Epithelial cell of proximal tubule (primary cell): ENCODE measurements at regions not wholly inside any gene's neighbourhood (a gene's known extent, or its start where the extent isn't known, plus 50 kb on each side); places are given as distances from the start of the nearest gene placed in this dataset.
A peak's percentile ranks its signal among the peaks of the same experiment; 100 is the strongest.
"Not testable (repeated sequence)": the region's sequence is repeated elsewhere in the genome, so short reads cannot be mapped to it uniquely, and the experiment has no call there.

Source experiments
- DNase-seq: peaks from one replicate; pipeline ENCODE4 v3.0.0-alpha.2; 2011; ENCODE audit warnings: low read depth
- H3K4me3 ChIP-seq: 2 replicates; pipeline ENCODE4 v1.5.1; 2011; ENCODE audit warnings: low read depth, mild to moderate bottlenecking, low read length
- CTCF ChIP-seq: conservative IDR thresholded peaks from 2 replicates; pipeline ENCODE4 v1.5.1; 2012; ENCODE audit warnings: low read depth, mild to moderate bottlenecking, low read length

DNA sequence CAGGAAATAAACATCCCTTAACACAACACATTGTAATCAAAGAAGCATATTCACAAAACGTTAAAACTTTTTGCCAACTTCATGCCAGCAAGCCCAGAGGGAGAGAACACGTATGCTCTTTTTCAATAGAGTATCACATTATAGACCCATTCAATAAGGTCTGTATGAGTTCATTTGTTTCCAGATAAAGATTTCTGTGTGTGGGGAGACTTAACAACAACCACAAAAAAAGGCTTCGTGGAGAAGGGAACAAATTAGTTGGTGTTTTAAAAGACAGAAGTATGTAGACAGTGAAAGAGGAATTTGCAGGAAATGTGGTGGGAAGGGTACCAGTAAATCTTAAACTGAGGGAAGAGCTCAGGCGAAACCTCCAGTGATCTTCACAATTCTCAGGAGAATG, 103.4 kb downstream of the SPDYE17 start:
- H3K4me3 ChIP-seq, DNase-seq: not testable (repeated sequence)

DNA sequence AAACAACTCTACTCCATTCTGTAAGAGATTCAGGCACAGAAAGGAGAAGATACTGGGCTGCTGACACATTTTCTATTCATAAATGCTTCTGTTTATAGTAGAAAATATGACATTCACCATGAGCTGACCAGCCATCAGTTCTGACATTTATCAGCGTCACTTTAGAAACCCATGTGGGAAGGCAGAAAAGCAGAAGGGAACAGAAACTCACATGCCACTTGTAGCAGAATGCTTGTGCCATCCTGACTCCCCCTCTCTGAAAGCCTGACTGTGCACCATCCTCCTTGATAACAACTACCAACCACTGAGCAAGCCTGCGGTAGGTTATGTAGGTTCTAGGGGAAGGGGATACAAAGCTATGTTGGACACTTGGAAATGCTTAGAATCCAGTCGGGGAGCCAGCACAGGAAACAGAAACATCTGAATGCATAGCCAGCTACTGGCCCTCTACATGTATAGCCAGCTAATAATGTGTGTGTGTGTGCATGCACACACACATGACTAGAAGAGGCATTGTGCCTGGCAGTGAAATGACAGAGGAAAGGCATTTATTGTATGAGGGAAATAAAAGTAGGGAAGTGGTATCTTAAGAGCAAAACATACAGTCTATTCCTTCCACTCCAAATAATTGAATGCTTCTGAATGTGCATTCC, 104.3 kb downstream of the SPDYE17 start:
- not testable (repeated sequence) for DNase-seq, H3K4me3 ChIP-seq

DNA sequence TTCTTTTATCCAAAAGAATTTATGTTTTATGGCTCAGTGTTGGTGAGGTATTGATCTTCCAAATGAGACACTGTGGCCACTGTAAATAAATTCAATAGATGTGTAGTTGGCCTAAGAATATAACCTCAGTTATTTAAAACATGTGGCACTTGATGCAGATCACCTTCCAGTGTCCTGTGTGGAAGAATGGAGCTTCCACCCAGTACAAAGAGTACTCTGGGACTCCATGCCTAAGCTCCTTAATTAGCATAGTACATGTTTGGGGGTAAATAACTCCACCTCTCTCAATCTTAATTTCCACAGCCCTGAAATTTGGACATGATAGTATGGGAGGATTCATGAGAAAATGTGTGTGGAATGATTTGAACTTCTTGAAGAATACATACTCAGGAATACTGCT, 105.7 kb downstream of the SPDYE17 start:
- H3K4me3 ChIP-seq, DNase-seq: not testable (repeated sequence)

GRCh38 chr7:76924756-76925155, 107.4 kb downstream of the SPDYE17 start:
- DNase-seq, H3K4me3 ChIP-seq: not testable (repeated sequence)
- TF ChIP-seq CTCF, result peak; percentile 20

- not testable (repeated sequence) for H3K4me3 ChIP-seq, DNase-seq
Measured at GRCh38 chr7:76918619-76919018, 113.5 kb downstream of the SPDYE17 start.

DNA sequence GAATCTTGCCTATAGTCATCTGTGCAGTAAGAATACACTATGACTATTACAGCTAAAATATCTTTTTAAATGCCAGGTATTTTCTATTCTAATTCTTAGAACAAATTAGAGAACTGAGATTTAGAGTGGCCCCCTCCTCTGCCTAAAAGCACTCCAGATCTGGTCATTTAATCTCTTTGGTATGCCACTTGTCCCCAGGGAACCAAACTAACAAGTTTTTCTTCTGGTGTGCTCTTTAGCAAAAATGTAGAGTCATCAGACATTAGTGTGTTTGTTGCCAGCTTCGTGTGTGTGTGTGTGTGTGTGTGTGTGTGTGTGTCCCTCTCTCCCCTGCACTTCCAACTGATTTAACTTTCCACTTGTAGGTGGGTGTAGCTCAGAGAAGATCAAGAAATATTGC, 117.8 kb downstream of the SPDYE17 start:
- not testable (repeated sequence) for DNase-seq, H3K4me3 ChIP-seq

DNA sequence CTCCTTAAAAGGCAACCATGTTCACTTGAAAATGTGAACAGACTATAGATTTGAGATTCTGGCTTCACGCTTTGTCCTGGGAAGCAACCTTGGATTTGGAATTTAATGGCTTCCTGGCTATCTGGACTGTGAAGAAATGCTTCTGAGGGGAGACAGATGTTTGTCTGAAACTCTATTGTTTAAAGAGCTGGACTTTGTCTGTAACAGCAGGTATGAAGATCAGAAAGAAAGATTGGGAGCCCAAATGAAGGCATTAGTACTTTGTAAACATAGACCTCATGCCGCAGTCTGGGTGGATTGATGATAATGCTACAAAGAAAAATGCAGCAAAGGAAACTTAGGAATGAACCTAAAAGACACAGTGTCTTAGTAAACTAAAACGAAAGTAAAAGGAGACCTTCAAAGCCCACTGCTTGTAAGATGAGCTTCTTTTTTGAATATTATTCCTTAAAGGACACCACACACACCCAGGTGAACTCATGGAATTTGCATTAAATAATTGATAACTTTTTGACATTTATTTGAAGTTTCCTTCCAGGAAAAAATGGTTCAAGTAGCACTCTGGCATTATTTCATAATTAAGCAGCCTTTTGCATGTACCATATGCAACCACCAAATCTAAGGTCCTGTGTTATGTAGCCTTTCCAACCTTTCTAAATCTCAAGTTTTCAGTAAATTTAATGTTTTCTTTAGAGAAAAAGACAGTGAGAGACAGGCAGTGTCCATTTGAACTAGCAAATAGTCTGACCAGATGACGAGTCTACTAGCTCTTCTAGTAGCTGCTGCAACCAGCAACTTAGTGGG, 119.9 kb downstream of the SPDYE17 start:
- not testable (repeated sequence) for H3K4me3 ChIP-seq, DNase-seq

GRCh38 chr7:76904688-76905087, 127.5 kb downstream of the SPDYE17 start:
- H3K4me3 ChIP-seq, DNase-seq: not testable (repeated sequence)

- not testable (repeated sequence) for DNase-seq, H3K4me3 ChIP-seq
Measured at GRCh38 chr7:76901944-76902710, 130.0 kb downstream of the SPDYE17 start.

GRCh38 chr7:76898807-76899206, 133.4 kb downstream of the SPDYE17 start:
- DNase-seq, H3K4me3 ChIP-seq: not testable (repeated sequence)

DNA sequence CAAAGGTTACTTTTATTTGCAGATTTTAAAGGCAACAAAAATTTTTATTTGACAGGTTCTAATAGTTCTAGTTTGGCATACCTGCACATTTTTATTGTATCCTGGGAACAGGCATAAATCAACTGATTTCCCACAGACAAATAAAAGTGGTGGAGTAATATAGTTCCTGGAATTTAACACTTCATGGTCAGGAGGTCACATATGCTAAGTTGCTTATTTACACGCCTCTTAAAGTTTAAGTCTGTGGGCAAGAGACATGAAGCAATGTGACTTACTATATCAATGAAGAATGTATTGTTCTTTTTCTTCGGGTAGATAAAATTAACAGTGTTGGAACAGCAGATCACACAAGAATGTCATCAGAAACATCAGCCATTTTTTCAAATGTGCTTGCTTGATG, 135.2 kb downstream of the SPDYE17 start:
- not testable (repeated sequence) for H3K4me3 ChIP-seq, DNase-seq

DNA sequence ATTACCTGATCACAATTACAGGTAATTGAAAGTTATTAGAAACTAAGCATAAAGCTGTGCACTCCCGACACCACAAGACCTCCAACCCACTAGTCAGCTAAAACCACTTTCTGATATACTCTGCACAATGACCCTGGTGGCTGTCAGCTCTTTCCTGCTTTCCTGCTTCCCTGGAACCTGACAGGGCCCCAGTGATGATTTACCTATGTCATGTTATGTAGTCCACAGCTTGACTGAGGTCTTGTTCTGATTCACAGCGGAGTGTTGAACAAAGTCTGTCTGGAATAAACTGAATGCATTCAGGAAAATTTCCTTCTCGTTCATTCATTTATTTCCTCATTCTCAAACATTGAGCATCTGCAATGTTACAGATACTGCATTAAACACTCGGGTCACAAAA, 136.5 kb downstream of the SPDYE17 start:
- not testable (repeated sequence) for DNase-seq

GRCh38 chr7:76891771-76892170, 140.4 kb downstream of the SPDYE17 start:
- H3K4me3 ChIP-seq, result not testable (repeated sequence)
- DNase-seq, result peak; percentile 20

More for the DNA sequence above, 136.5 kb downstream of the SPDYE17 start:
- H3K4me3 ChIP-seq, result not testable (repeated sequence)

DNA sequence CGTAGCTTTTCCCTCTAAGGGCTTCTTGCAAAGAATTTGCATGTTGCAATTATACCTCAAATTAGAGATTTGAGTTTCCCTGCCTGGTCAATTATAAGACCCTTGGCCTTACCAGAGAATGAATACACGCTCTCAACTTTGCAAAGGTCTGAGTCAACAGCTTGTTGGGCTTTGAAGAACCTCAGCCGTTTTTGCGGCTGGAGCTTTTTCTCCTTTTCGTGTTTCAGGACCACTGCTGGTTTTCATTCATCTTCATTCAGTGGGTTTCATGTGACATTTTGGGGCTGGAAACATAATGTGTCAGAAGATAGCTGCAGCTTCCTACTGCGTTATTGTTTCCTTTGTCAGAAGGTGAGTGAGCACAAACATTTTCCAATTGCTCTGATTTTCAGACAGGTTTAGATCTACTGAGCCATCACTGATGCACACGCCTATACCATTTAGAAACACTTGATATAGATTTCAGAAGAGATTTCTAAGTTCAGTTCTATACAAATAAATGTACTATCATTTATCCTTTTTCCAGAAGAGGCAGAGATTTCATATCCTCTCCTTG, 152.3 kb downstream of the SPDYE17 start:
- H3K4me3 ChIP-seq, DNase-seq: not testable (repeated sequence)

DNA sequence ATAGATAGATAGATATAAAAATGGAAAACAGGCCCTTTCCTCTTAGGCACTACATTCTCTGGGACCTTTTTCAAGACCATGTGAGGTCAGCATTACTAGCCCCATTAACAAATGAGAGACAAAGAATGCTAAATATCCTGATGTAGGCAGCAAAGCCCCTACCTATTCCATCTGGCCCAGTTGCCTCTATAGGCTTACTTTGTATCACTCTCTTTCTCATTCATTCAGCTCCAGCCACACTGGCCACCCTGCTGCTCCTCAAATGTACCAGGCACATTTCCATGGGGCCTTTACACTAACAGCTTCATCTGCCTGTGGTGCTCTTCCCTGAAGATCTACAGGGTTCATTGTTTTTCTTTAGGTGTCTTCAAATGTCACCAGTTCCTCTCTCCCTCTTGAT, 156.4 kb downstream of the SPDYE17 start:
- not testable (repeated sequence) for H3K4me3 ChIP-seq, DNase-seq

DNA sequence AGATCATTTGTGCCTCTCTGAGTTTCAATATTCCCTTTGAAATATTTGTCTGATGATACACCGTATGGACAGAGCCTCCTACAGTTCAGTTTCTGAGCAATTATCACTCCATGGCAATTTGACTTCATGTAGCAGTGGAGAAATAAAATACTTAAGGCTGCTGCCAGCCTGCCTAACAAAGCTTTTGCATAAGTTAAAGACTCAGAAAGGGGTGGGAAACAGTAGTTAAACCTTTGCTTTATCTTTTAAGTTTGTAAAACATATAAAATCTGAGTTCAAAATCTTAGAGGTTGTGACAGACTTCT, 161.7 kb downstream of the SPDYE17 start:
- not testable (repeated sequence) for DNase-seq, H3K4me3 ChIP-seq

GRCh38 chr7:76867364-76867889, 164.7 kb downstream of the SPDYE17 start:
- DNase-seq, H3K4me3 ChIP-seq: not testable (repeated sequence)
